Hematopoietic multipotent progenitor cell treated with erythropoietin and hydrocortisone succinate and interleukin-3 and kit ligand, for 4 days (in vitro differentiated cells): ENCODE measurements at regions not wholly inside any gene's neighbourhood (a gene's known extent, or its start where the extent isn't known, plus 50 kb on each side); places are given as distances from the start of the nearest gene placed in this dataset.
"Not testable (repeated sequence)": the region's sequence is repeated elsewhere in the genome, so short reads cannot be mapped to it uniquely, and the experiment has no call there.

Experiments used
- DNase-seq: peaks from one replicate; pipeline ENCODE4 v3.0.0-alpha.2; 2015

DNA sequence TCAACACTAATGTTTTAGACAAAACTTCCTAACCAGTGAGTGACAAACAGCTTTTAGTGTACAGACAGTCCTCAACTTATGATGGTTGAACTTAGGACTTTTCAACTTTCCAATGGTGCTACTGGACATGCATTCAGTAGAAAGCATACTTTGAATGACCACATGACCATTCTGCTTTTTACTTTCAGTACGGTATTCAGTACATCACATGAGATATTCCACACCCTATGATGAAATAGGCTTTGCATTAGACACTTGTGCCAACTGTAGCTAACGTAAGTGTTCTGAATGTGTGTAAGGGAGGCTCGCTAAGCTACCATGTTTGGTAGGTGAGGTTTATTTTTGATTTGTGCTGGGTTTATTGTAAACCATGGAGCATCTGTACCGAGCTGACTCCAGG is 113.7 kb downstream of the WNT7A start:
- DNase-seq, result no peak

GRCh38 chr3:13764161-13764560 is 115.7 kb downstream of the WNT7A start:
- no peak for DNase-seq

DNA sequence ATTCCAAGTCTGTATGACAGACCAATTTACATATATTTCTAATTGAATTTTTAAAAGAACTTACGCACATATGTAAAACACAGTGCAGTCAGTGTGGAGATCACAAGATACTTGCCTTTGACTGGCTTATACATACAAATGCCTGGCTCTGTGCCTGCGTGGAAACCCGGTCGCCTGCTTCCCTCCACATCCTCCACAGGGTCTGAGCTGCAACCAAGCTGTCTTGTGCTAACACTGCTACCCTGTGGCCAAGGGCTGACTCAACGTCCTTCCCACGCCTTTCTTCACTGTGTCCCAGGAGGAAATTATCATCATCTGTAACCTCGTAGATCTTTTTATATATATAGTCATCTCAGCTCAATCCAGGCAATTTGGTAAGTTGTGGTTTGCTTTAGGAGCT is 117.0 kb downstream of the WNT7A start:
- no peak for DNase-seq

DNA sequence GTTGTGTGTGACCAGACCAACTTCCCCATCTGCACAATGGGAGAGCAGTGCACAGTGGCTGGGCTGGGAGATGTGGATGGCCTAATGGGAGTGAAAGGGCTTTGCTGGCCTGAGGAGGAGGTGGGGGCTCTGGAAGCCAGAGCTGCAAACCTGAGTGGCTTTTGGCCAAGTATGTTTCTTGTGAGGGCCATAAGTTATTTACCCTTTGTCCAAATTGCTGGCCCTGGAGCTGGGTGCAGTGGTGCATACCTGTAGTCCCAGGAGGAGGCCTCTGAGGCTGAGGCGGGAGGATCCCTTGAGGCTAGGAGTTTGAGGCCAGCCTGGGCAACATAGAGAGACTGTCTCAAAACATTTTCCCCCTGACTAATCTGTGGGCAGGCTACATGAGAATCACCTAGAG is 129.1 kb downstream of the WNT7A start:
- no peak for DNase-seq

DNA sequence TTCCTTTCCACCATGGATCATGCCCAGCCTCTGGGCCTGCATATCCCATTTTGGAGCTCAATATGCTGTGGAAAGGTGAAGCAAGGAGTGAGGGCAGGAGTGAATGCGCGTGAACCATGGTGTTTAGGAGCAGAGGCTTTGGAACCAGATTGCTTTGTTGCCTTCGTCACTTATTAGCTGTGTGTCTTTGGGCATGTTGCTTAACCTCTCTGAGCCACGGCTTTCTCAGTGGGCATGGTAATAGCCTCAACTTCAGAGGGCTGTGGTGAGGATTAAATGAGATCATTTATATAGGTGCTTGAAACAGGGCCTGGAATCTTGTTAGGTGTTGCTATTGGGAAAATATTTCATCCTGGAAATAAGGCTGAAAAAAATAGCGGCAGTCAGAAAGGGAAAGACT is 129.7 kb downstream of the WNT7A start:
- no peak for DNase-seq

- DNase-seq, result no peak
Measured at GRCh38 chr3:13749063-13749764, 130.7 kb downstream of the WNT7A start.

- no peak for DNase-seq
Measured at GRCh38 chr3:13748276-13748879, 131.5 kb downstream of the WNT7A start.

- DNase-seq, result no peak
Measured at GRCh38 chr3:13747627-13748026, 132.2 kb downstream of the WNT7A start.

GRCh38 chr3:13746385-13746784 is 133.5 kb downstream of the WNT7A start:
- peak; percentile 12 for DNase-seq

- DNase-seq, result peak; percentile 38
Measured at GRCh38 chr3:13745636-13746035, 134.2 kb downstream of the WNT7A start.

- no peak for DNase-seq
Measured at GRCh38 chr3:13740795-13741194, 139.1 kb downstream of the WNT7A start.

GRCh38 chr3:13733726-13734125 is 146.1 kb downstream of the WNT7A start:
- DNase-seq, result not testable (repeated sequence)

- DNase-seq, result no peak
Measured at GRCh38 chr3:13728487-13728886, 151.4 kb downstream of the WNT7A start.

- DNase-seq, result no peak
Measured at GRCh38 chr3:13727890-13728289, 152.0 kb downstream of the WNT7A start.

GRCh38 chr3:13723676-13724207 is 156.1 kb downstream of the WNT7A start:
- no peak for DNase-seq

- DNase-seq, result no peak
Measured at GRCh38 chr3:13722178-13722577, 157.7 kb downstream of the WNT7A start.

GRCh38 chr3:13718436-13718835 is 161.4 kb downstream of the WNT7A start:
- DNase-seq, result no peak

DNA sequence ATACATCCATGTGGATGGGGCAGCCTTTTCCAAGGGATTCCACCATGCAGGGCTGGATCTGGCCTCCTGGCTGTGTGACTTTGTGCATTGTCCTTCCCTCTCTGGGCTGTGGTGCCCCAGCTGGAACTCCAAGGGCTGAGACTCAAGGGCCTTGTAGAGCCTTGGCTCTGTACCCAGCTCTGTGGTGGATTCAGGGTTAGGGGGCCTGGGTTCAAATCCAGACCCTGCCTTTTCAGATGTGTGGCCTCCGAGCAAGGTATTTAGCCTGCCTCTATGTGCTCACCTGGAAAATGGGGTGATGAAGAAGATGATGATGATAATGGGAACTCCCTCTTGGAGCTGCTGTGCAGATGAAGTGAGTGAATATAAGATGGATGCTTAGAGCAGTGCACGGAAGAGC is 161.9 kb downstream of the WNT7A start:
- no peak for DNase-seq

GRCh38 chr3:13717222-13717895 is 162.5 kb downstream of the WNT7A start:
- DNase-seq, result no peak

GRCh38 chr3:13716540-13717221 is 163.2 kb downstream of the WNT7A start:
- no peak for DNase-seq

GRCh38 chr3:13715961-13716360 is 163.9 kb downstream of the WNT7A start:
- DNase-seq, result no peak

GRCh38 chr3:13715167-13715954 is 164.5 kb downstream of the WNT7A start:
- no peak for DNase-seq
